H9 (cell line): ENCODE measurements at regions not wholly inside any gene's neighbourhood (a gene's known extent, or its start where the extent isn't known, plus 50 kb on each side); places are given as distances from the start of the nearest gene placed in this dataset.

Source experiments
- DNase-seq: peaks from one replicate; pipeline ENCODE4 v3.0.0-alpha.2; 2017
- H2AFZ ChIP-seq: one replicate; pipeline ENCODE4 v1.6.1; 2013; ENCODE audit warnings: mild to moderate bottlenecking, low read length, control low read depth, moderate library complexity
- H2AK5ac ChIP-seq: 2 replicates; pipeline ENCODE4 v1.6.1; 2013; ENCODE audit warnings: low read length, control low read depth, mixed read lengths; ENCODE audit not compliant: insufficient read length
- H2BK120ac ChIP-seq: one replicate; pipeline ENCODE4 v1.6.1; 2013; ENCODE audit warnings: low read depth, mild to moderate bottlenecking, low read length, control low read depth, inconsistent platforms; ENCODE audit not compliant: poor library complexity, severe bottlenecking
- H2BK12ac ChIP-seq: 2 replicates; pipeline ENCODE4 v1.6.1; 2013; ENCODE audit warnings: low read length, control low read depth, mixed read lengths, low read depth; ENCODE audit not compliant: insufficient read length
- H2BK15ac ChIP-seq: 2 replicates; pipeline ENCODE4 v1.6.1; 2013; ENCODE audit warnings: low read depth, low read length, control low read depth
- H2BK20ac ChIP-seq: one replicate; pipeline ENCODE4 v1.6.1; 2013; ENCODE audit warnings: low read depth, mild to moderate bottlenecking, low read length, control low read depth, inconsistent platforms; ENCODE audit not compliant: poor library complexity, severe bottlenecking
- H2BK5ac ChIP-seq: 2 replicates; pipeline ENCODE4 v1.6.1; 2013; ENCODE audit warnings: low read length, control low read depth, mixed read lengths; ENCODE audit not compliant: insufficient read length
- H3K14ac ChIP-seq: 2 replicates; pipeline ENCODE4 v1.6.1; 2013; ENCODE audit warnings: low read length, control low read depth; ENCODE audit not compliant: insufficient read depth
- H3K18ac ChIP-seq: 2 replicates; pipeline ENCODE4 v1.6.1; 2013; ENCODE audit warnings: low read depth, mild to moderate bottlenecking, mixed read lengths, low read length, control low read depth; ENCODE audit not compliant: insufficient read length
- H3K23ac ChIP-seq: 2 replicates; pipeline ENCODE4 v1.6.1; 2013; ENCODE audit warnings: low read length, control low read depth, mixed read lengths, low read depth; ENCODE audit not compliant: insufficient read length
- H3K23me2 ChIP-seq: 2 replicates; pipeline ENCODE4 v1.6.1; 2013; ENCODE audit warnings: low read depth, mild to moderate bottlenecking, mixed read lengths, low read length, control low read depth; ENCODE audit not compliant: insufficient read length, poor library complexity, severe bottlenecking
- H3K27ac ChIP-seq: 2 replicates; pipeline ENCODE4 v1.5.1; 2013; ENCODE audit warnings: low read length, control low read depth, mixed read lengths, low read depth; ENCODE audit not compliant: insufficient read length
- H3K27me3 ChIP-seq: 2 replicates; pipeline ENCODE4 v1.6.1; 2013; ENCODE audit warnings: low read length, control low read depth, inconsistent platforms; ENCODE audit not compliant: insufficient read depth
- H3K4ac ChIP-seq: 2 replicates; pipeline ENCODE4 v1.6.1; 2013; ENCODE audit warnings: low read depth, mild to moderate bottlenecking, control low read depth, inconsistent platforms, low read length, moderate library complexity
- H3K4me1 ChIP-seq: 2 replicates; pipeline ENCODE4 v1.6.1; 2013; ENCODE audit warnings: low read length, control low read depth, inconsistent platforms; ENCODE audit not compliant: insufficient read depth
- H3K4me2 ChIP-seq: 2 replicates; pipeline ENCODE4 v1.6.1; 2013; ENCODE audit warnings: low read length, control low read depth, mixed read lengths; ENCODE audit not compliant: insufficient read length, insufficient read depth
- H3K56ac ChIP-seq: 2 replicates; pipeline ENCODE4 v1.6.1; 2013; ENCODE audit warnings: low read depth, mild to moderate bottlenecking, mixed read lengths, low read length, control low read depth; ENCODE audit not compliant: insufficient read length
- H3K79me1 ChIP-seq: 2 replicates; pipeline ENCODE4 v1.6.1; 2013; ENCODE audit warnings: low read depth, mild to moderate bottlenecking, moderate library complexity, low read length, control low read depth, inconsistent platforms; ENCODE audit not compliant: insufficient read depth, poor library complexity, severe bottlenecking
- H3K79me2 ChIP-seq: 2 replicates; pipeline ENCODE4 v1.6.1; 2013; ENCODE audit warnings: low read length, control low read depth, inconsistent platforms; ENCODE audit not compliant: insufficient read depth
- H3K9ac ChIP-seq: 2 replicates; pipeline ENCODE4 v1.6.1; 2013; ENCODE audit warnings: low read length, control low read depth, mixed read lengths; ENCODE audit not compliant: insufficient read length; ENCODE audit errors: extremely low read depth
- H3K9me3 ChIP-seq: one replicate; pipeline ENCODE4 v1.6.1; 2013; ENCODE audit warnings: low read depth, low read length, inconsistent platforms; ENCODE audit not compliant: control insufficient read depth
- H3T11ph ChIP-seq: one replicate; pipeline ENCODE4 v1.6.1; 2013; ENCODE audit warnings: mild to moderate bottlenecking, low read length, control low read depth, inconsistent platforms
- H4K20me1 ChIP-seq: one replicate; pipeline ENCODE4 v1.6.1; 2013; ENCODE audit not compliant: control insufficient read depth, insufficient read length, insufficient read depth
- H4K5ac ChIP-seq: 2 replicates; pipeline ENCODE4 v1.6.1; 2013; ENCODE audit warnings: low read depth, mild to moderate bottlenecking, mixed read lengths, low read length, control low read depth; ENCODE audit not compliant: insufficient read length
- H4K8ac ChIP-seq: replicated peaks from 2 replicates; pipeline ENCODE4 v1.6.1; 2013; ENCODE audit warnings: low read length, control low read depth, mixed read lengths, low read depth; ENCODE audit not compliant: insufficient read length
- H4K91ac ChIP-seq: 2 replicates; pipeline ENCODE4 v1.6.1; 2013; ENCODE audit warnings: low read depth, mild to moderate bottlenecking, moderate library complexity, mixed read lengths, low read length, control low read depth; ENCODE audit not compliant: insufficient read length
- H3K27ac Mint-ChIP-seq, 3 experiments: 2 replicates in 2 of 3; 3 replicates in 1 of 3; pipeline ENCODE4 v1.8.0; 2020 to 2021; ENCODE audit warnings: mixed read lengths in 3 of 3, mild to moderate bottlenecking in 1 of 3, moderate library complexity in 1 of 3
- H3K27me3 Mint-ChIP-seq: 2 replicates; pipeline ENCODE4 v1.8.0; 2021; ENCODE audit warnings: low read depth, mild to moderate bottlenecking, moderate library complexity, mixed read lengths
- H3K36me3 Mint-ChIP-seq, 3 experiments: 2 replicates in 2 of 3; 3 replicates in 1 of 3; pipeline ENCODE4 v1.8.0; 2020 to 2021; ENCODE audit warnings: low read depth in 3 of 3, mixed read lengths in 3 of 3; ENCODE audit not compliant: insufficient read depth in 1 of 3
- H3K4me1 Mint-ChIP-seq, 2 experiments: 2 replicates each; pipeline ENCODE4 v1.8.0; 2020; ENCODE audit warnings: mixed read lengths in 2 of 2
- H3K4me3 Mint-ChIP-seq, 2 experiments: 2 replicates in 1 of 2; 3 replicates in 1 of 2; pipeline ENCODE4 v1.8.0; 2020 to 2021; ENCODE audit warnings: mild to moderate bottlenecking in 2 of 2, mixed read lengths in 2 of 2, moderate library complexity in 1 of 2
- H3K9me3 Mint-ChIP-seq, 2 experiments: 2 replicates in 1 of 2; 3 replicates in 1 of 2; pipeline ENCODE4 v1.8.0; 2020; ENCODE audit warnings: mild to moderate bottlenecking in 2 of 2, mixed read lengths in 2 of 2, moderate library complexity in 1 of 2
- CTCF ChIP-seq: fragments of 200-600 bp; sonication (generic); conservative IDR thresholded peaks from 3 replicates; pipeline ENCODE4 v1.8.0; 2021; ENCODE audit warnings: antibody characterized with exemption, mild to moderate bottlenecking
- WGBS: extraction: QIAGEN DNeasy Blood & Tissue Kit; methylation state at CpG from one replicate; pipeline ENCODE4 v1.1.7; 2013; ENCODE audit warnings: missing lambda C conversion rate, low lambda C conversion rate, mixed read lengths; ENCODE audit not compliant: insufficient read length; ENCODE audit errors: extremely low coverage; 5-methylcytosine and 5-hydroxymethylcytosine counted together

- Histone ChIP-seq H3K27ac (no peak overlapping the region), H3K9ac (no peak overlapping the region), H3K56ac (no peak overlapping the region), H3K14ac (no peak overlapping the region), H3K79me2 (no peaks in the 10 kb centered on the region), H2BK120ac (no peak overlapping the region), H2AFZ (no peak overlapping the region), H3K9me3 (no peaks in the 10 kb centered on the region), H2BK5ac (no peak overlapping the region), H4K91ac (no peak overlapping the region), H3T11ph (no peak overlapping the region), H3K4me2 (no peak overlapping the region), H3K23me2 (no peaks in the 10 kb centered on the region), H2AK5ac (no peak overlapping the region), H3K27me3 (no peaks in the 10 kb centered on the region), H2BK15ac (no peak overlapping the region), H3K79me1 (no peaks in the 10 kb centered on the region), H3K4ac (no peak overlapping the region), H4K5ac (no peak overlapping the region), H4K20me1 (no peaks in the 10 kb centered on the region), H2BK20ac (no peak overlapping the region), H3K18ac (no peak overlapping the region), H3K23ac (no peak overlapping the region), H4K8ac (no peak overlapping the region), H2BK12ac (no peak overlapping the region), H3K4me1 (no peaks in the 10 kb centered on the region)
- Mint-ChIP-seq H3K4me1 (peaks cover 10 to 11% of the 10 kb centered on the region in 2 experiments), H3K27ac (no peak overlapping the region), H3K4me3 (no peak overlapping the region), H3K27me3 (no peaks in the 10 kb centered on the region), H3K36me3 (peaks cover 0 to 2% (median under 1%) of the 10 kb centered on the region in 3 experiments; a peak in 1 of 7 replicates), H3K9me3 (peaks cover 4% of the 10 kb centered on the region in 2 experiments; a peak in 3 of 5 replicates)
- no peak for DNase-seq
- no peak for TF ChIP-seq CTCF
- WGBS, result no CpG with 5 or more reads among the region's 4 CpGs
These were observed 1096.7 kb upstream of the DDX18 start for GRCh38 chr2:116717832-116718231.
